GM18867 (cell line): ENCODE measurements at regions not wholly inside any gene's neighbourhood (a gene's known extent, or its start where the extent isn't known, plus 50 kb on each side); places are given as distances from the start of the nearest gene placed in this dataset.

Source experiments
- ATAC-seq: cut with Tn5 transposase; IDR thresholded peaks from one replicate; pipeline ENCODE4 v1.9.1; 2021; ENCODE audit warnings: mild to moderate bottlenecking, moderate library complexity; ENCODE audit not compliant: unreplicated experiment

DNA sequence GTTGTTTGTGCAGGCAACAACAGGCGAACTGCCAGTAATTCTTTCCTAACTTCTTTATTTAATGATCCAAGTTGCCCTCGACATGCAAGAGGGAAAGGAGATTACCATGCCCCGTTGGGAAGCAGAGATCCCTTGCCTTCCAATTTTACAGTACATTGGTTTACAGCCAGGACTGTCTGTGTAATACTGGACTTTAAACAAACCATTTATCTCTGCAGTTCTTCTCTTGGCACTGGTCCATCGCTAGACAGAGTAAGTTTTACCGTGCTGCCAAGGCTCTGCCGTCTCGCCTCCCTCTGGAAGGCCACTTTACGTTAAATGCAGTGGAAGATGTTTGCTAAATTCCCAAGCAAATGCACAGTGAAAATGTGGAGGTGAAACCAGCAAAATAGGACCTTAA lies 660.3 kb upstream of the PRKX start:
- no peak for ATAC-seq

DNA sequence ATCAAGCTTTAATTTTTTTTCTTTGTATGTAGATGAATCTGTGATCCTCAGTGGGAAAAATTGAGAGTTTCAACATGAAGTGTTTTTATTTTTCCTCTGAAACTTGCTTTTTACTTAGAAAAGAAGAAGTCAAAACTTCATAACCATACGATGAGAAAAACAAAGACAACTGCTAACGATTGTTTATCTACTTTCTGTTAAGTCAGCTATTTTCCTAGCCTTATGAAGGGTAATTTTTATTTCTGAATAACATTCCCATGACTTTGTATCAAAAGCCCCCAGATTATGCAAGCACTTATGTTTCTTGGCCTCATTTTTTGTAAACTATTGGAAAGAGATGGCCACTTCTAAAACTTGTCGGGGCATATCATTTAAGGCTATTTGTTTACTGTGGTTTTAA lies 645.1 kb upstream of the PRKX start:
- no peak for ATAC-seq

DNA sequence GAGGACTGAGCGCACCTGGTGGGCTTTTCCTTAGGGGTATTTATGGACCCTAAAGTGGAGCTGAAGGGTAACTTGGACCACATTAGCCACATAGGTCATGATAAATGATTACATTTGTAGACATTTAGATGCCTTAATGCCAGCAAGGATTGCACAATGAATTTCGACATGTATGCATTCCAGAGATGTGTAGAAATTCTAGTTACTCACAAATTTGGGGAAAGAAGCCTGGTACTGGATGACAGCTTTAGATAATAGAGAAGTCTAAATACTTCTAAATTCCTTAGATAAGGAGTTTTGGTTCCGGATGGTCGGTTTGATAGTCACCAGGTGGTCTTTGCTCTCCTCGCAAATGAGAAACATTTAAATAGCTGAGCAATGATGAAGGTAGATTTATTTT lies 609.5 kb upstream of the PRKX start:
- ATAC-seq: no peak

DNA sequence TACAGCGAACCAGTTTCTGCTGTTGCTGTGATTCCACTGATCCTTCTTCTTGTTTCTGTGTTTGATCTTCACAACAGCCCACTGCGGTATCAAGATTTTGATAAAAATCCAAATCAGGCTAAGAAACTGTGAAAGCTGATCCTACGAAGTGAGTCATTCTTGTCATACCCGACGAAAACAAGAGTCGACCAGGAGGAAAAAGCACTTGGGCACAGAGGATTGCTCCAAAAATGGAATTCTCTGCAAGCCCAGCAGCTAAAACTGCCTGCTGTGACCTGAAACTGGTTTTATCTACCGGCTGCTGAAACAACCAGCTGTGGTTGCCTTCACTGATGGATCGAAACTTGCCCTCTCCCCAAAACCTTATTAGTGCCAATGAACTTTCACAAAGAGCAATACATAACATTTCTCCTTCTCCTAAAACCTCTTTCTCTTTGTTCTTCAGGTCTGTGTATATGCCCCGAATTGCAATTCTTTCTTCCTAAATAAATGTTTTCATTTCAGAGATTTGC lies 607.0 kb upstream of the PRKX start:
- no peak for ATAC-seq

DNA sequence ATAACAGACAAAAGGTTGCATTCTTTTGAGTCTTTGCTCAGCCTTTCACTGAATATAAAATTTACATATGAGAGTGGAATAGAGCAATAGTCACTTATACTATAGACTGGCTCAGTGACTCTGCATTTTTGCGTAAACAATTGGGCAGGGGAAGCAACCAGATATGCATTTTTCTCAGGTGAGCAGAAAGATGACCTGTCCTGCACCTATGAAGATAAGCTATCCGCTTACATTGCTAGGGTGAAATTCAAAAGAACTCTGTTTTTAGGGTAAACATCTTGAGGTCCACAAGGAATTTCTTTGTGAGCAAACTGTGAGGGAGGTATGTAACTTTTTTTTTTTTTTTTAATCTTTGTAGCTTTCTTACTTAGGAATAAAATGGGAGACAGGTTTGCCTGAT lies 602.4 kb upstream of the PRKX start:
- no peak for ATAC-seq

GRCh38 chrX:4314586-4314985 lies 601.1 kb upstream of the PRKX start:
- no peak for ATAC-seq

- ATAC-seq: no peak
Observed at GRCh38 chrX:4277122-4277521, 563.7 kb upstream of the PRKX start.

DNA sequence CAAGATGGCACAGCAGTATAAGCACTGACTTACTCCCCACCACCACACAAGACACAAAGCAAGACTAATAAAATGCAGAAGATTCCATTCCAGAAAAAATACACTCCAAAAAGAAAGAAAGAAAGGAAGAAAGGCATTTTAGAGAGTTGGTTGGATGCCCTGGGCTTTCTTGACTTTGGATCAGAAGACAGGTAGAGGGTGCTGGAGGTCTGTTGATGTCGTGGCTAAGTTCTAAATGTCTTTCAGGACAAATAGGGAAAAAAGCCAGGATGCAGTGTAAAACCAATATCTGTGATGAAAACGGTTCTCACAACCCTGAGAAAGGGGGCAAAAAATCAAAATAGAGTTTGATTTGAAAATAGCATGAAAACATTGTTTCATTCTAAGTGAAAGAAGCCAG lies 555.2 kb upstream of the PRKX start:
- ATAC-seq: no peak

GRCh38 chrX:4265036-4265435 lies 551.6 kb upstream of the PRKX start:
- no peak for ATAC-seq

GRCh38 chrX:4263030-4263803 lies 549.8 kb upstream of the PRKX start:
- peak; percentile 75 for ATAC-seq

DNA sequence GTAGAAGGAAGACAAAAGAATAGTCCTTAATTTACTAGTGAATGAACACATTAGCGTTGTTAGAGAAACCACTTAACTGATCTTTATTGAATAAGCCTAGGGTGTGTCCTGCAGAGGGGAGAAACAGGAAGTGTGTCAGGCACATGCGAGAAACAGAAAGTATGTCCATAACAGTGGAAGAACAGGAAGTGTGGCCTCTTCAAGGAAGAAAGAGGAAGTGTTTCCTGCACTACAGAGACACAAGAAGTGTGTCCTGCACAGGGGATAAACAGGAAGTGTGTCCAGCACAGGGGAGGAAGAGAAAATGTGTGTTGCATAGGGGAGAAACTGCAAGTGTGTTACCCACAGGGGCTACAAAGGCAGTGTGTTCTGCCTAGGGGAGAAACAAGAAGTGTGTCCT lies 539.6 kb upstream of the PRKX start:
- no peak for ATAC-seq

- ATAC-seq: no peak
Observed at GRCh38 chrX:4249401-4249800, 536.0 kb upstream of the PRKX start.

DNA sequence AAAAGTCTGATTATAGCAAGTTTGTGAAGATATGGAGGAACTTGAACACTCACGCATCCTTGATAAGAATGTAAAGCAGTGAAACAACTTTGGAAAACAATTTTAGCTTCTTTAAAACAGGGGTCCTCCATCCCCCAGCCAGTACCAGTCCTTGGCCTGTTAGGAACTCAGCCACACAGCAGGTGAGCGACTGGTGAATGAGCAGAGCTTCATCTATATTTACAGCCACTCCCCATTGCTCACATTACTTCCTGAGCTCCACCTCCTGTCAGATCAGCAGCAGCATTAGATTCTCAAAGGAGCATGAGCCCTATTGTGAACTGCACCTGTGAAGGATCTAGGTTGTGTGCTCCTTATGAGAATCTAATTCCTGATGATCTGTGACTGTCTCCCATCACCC lies 530.3 kb upstream of the PRKX start:
- ATAC-seq: no peak

- peak; percentile 42 for ATAC-seq
Observed at GRCh38 chrX:4240541-4241194, 527.2 kb upstream of the PRKX start.

- peak; percentile 60 for ATAC-seq
Observed at GRCh38 chrX:4239650-4240540, 526.4 kb upstream of the PRKX start.

DNA sequence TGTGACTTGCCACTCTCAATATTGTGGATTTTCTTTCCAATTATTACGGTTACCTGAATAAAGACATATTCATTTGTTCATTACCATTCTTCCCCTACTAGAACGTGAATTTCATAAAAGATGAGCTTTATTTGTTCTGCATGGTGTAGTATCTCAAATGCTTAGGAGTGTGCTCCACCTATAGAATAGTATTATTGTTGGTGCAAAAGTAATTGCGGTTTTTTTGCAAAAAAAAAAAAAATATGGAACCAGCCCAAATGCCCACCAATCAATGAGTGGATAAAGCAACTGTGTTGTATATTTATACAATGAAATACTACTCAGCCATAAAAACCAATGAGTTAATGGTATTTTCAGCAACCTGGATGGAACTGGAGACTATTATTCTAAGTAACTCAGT lies 525.5 kb upstream of the PRKX start:
- no peak for ATAC-seq

DNA sequence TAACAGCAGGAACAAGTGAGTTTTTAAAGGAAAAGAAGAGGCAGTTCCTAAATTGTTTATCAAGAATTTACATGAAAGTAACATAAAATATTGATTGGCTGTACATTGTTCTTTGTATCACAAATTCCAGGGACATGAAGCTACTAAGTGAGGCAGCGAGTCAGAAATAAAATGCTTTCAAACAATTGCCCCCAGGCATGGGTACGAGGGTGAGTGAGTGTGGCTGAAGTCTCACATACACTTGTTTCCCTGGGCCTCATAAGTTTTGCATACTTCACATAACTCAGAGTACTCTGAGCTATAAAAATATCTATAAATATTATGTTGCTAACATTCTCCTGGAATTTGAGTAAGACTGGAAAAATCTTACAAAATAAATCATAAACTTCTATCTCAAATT lies 511.6 kb upstream of the PRKX start:
- no peak for ATAC-seq

- ATAC-seq: no peak
Observed at GRCh38 chrX:4206941-4207340, 493.5 kb upstream of the PRKX start.

DNA sequence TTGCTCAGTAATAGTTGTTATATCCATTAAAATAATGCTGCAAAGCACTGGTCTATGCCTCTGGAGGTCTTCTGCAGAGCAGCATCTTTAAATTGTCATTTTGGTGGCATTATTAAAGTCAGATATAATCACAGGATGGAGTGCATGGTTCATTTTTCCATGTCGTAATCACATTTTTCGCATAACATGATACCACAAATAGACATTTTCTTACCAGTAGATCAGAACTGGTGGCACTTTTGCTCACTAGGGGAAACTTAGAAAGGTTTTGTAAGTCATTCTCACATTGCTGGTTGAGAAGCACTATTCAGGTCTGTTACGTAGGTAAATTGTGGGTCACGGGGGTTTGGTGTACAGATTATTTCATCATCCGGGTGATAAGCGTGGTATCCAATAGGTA lies 484.5 kb upstream of the PRKX start:
- ATAC-seq: no peak

GRCh38 chrX:4193500-4194155 lies 480.2 kb upstream of the PRKX start:
- ATAC-seq: no peak

DNA sequence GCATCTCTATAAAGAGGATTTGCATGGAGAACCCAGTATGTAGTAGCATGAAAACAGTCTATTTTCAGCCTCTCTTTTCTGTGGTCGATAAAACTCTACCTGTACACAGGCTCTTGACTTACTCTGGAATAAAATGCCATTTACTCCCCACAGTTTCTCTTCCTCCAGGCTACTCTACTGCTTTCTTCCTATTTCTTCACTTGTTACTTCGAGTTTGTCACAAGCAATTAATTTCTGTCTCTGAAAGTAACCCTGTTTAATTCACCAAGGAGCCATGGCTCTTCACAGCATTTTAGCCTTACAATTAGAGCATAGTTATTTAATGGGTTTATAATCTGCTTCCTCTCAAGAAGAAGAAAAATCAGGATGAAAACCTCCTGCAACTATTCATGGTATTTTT lies 472.9 kb upstream of the PRKX start:
- ATAC-seq: no peak
